ENCODE measurements at regions not wholly inside any gene's neighbourhood (a gene's known extent, or its start where the extent isn't known, plus 50 kb on each side); places are given as distances from the start of the nearest gene placed in this dataset.
"Not testable (repeated sequence)": the region's sequence is repeated elsewhere in the genome, so short reads cannot be mapped to it uniquely, and the experiment has no call there.

- TF ChIP-seq POLR2AphosphoS5, CTCF (IDR thresholded peaks at IDR 0.05): not testable (repeated sequence)
Observed at GRCh38 chr18:15001038-15001794, 253.2 kb downstream of the ANKRD30B start.

Measured in breast epithelium (tissue), 3 donors.